Astrocyte of the spinal cord (primary cell): ENCODE measurements at regions not wholly inside any gene's neighbourhood (a gene's known extent, or its start where the extent isn't known, plus 50 kb on each side); places are given as distances from the start of the nearest gene placed in this dataset.

Experiments
- DNase-seq: peaks from one replicate; pipeline ENCODE4 v3.0.0; 2011; ENCODE audit warnings: low read depth, low spot score
- H3K4me3 ChIP-seq: 2 replicates; pipeline ENCODE4 v1.5.1; 2011; ENCODE audit warnings: low read depth, mild to moderate bottlenecking, low read length, moderate library complexity
- CTCF ChIP-seq: IDR thresholded peaks from 2 replicates; pipeline ENCODE4 v1.5.1; 2012; ENCODE audit warnings: low read depth, mild to moderate bottlenecking, low read length, inconsistent platforms
- in situ Hi-C: cut with HindIII; loops from 2 replicates; pipeline ENCODE4 v1.10.0; 2017; ENCODE audit warnings: low sequenced_read_pairs

GRCh38 chr12:71243370-71243769 lies 85.6 kb upstream of the TSPAN8 start:
- no peak for TF ChIP-seq CTCF
- in situ Hi-C loops = no loop called here
- no peak for DNase-seq
- H3K4me3 ChIP-seq = no peak overlapping the region

DNA sequence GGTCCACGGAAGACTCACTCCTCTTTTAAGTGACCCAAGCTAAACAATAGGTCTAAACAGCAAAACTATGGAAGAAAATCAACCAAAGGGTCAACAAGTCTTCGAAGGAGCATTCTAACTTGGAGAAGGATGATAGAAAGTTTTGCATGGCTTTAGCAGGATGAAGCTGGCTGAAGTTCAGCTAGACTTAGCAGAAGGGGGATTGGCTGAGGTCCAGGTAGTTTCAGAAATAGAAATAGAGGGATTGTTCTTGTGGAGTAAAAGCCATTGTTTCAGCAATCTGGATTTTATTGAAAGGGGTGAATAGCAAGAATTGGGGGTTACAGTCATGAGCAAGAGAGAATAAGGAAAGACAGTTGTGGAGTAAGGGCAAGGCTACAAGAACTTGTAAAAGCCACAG lies 84.7 kb upstream of the TSPAN8 start:
- no peak overlapping the region for H3K4me3 ChIP-seq
- DNase-seq = no peak
- in situ Hi-C loops = no loop called here
- TF ChIP-seq CTCF = no peak

- no peak overlapping the region for H3K4me3 ChIP-seq
- in situ Hi-C loops = no loop called here
- no peak for DNase-seq
- no peak for TF ChIP-seq CTCF
Measured at GRCh38 chr12:71240946-71241345, 83.1 kb upstream of the TSPAN8 start.

DNA sequence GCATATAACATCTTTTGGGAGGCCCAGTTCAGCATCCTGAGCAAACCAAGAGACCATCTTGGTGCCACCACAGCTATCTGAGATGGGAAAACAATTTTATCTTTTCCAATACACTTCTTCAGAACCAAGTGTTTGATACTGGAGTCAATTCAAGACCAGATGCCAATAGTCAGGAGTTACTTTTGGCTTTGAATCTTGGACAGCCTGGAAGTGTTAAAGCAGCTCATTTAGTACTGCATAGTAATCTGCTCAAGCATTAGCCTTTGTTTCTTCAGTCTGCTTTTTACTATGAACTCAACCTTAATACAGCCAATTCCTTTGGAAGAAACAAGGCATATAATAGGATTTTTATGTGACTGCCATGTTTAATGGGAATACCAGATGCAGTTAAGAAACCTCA lies 81.9 kb upstream of the TSPAN8 start:
- in situ Hi-C loops = no loop called here
- DNase-seq = no peak
- no peak for TF ChIP-seq CTCF
- no peak overlapping the region for H3K4me3 ChIP-seq

DNA sequence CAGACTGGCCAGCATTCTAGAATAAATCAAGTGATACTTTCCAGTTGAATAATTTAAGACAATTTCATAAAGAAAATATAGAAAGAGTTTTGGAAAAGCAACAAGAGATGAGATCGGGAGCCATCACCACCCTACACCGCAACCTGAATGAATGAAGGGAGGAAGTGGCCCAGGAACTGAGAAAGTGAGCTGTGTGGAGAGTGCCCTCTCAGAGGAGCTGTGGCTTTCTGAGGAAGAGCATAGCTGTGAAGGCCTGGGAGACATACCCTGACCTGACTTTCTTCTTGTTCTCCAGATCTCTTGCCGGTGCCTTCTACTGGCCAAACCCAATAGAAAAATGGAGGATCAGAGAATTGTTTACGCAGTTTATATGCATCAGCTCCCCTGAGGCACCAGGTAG lies 79.3 kb upstream of the TSPAN8 start:
- in situ Hi-C loops = no loop called here
- no peak for DNase-seq
- no peak overlapping the region for H3K4me3 ChIP-seq
- TF ChIP-seq CTCF = no peak

DNA sequence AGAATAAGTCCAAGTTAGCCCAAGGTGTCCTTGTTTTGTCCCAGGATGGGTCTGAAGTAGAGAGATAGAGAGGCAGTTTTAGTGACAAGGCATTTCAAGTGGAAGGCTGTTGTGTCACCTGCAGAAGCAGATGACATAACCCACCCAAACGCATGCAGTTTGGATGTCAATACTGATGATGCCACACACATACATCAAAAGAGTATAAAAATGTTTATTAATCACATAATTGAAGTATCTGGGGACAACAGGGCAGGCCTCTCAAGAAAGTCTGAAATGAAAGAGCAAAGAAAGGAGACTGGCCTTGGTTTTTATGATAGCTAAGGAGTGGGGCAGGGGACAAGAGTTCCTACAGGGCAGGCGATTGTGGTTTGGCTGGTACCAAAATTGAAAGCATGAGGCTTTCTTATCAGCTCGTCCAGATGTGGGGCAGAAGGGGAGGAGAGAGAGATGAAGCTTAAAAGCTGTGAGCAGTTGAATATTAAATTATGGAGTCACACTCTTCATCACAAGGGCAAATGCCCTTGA lies 78.4 kb upstream of the TSPAN8 start:
- TF ChIP-seq CTCF = no peak
- in situ Hi-C loops = no loop called here
- no peak overlapping the region for H3K4me3 ChIP-seq
- no peak for DNase-seq

GRCh38 chr12:71233083-71233482 lies 75.3 kb upstream of the TSPAN8 start:
- TF ChIP-seq CTCF = no peak
- DNase-seq = no peak
- in situ Hi-C loops = no loop called here

More at GRCh38 chr12:71233083-71233482, 75.3 kb upstream of the TSPAN8 start:
- no peak overlapping the region for H3K4me3 ChIP-seq
